IMR-90 (cell line): ENCODE measurements at regions not wholly inside any gene's neighbourhood (a gene's known extent, or its start where the extent isn't known, plus 50 kb on each side); places are given as distances from the start of the nearest gene placed in this dataset.
"Not testable (repeated sequence)": the region's sequence is repeated elsewhere in the genome, so short reads cannot be mapped to it uniquely, and the experiment has no call there.

Experiments used
- ATAC-seq: fragments of 200-7000 bp; cut with Tn5 transposase; 2 replicates; pipeline ENCODE4 v1.9.1; 2020; ENCODE audit warnings: low read depth, mild to moderate bottlenecking, moderate library complexity
- BruUV-seq: library from RNA; stranded (reverse); fragments of 400-500 nt; replicated peaks from 2 replicates; lab custom pipeline; 2021; lab: Mats Ljungman, UMichigan
- CTCF ChIA-PET: fragments of 300-600 bp; formaldehyde crosslinking; extraction: SDS; loops from one replicate; lab custom pipeline; 2021; ENCODE audit warnings: antibody characterized with exemption; lab: Yijun Ruan, JAX
- POLR2A ChIA-PET: fragments of 300-600 bp; sonication (Branson Sonifier 250); formaldehyde crosslinking; loops from one replicate; lab custom pipeline; 2022; ENCODE audit warnings: antibody characterized with exemption; ENCODE audit not compliant: unreplicated experiment; lab: Charles Lee
- DNase-seq: peaks from one replicate; pipeline ENCODE4 v3.0.0; 2013
- H2AFZ ChIP-seq: replicated peaks from 2 replicates; pipeline ENCODE3; 2013; ENCODE audit warnings: low read length, mild to moderate bottlenecking; ENCODE audit not compliant: poor library complexity
- H2AK5ac ChIP-seq: 2 replicates; pipeline ENCODE4 v1.6.1; 2013; ENCODE audit warnings: low read depth, low read length, inconsistent platforms
- H2AK9ac ChIP-seq: replicated peaks from 2 replicates; pipeline ENCODE3; 2013; ENCODE audit warnings: mild to moderate bottlenecking, low read depth, low read length, moderate library complexity; ENCODE audit not compliant: poor library complexity
- H2BK120ac ChIP-seq: 2 replicates; pipeline ENCODE4 v1.6.1; 2013; ENCODE audit warnings: low read depth, low read length, inconsistent platforms
- H2BK15ac ChIP-seq: 3 replicates; pipeline ENCODE4 v1.6.1; 2013; ENCODE audit warnings: low read depth, low read length, inconsistent platforms
- H2BK20ac ChIP-seq: 2 replicates; pipeline ENCODE4 v1.6.1; 2013; ENCODE audit warnings: low read depth, mild to moderate bottlenecking, inconsistent platforms, low read length, moderate library complexity
- H2BK5ac ChIP-seq: 2 replicates; pipeline ENCODE4 v1.6.1; 2013; ENCODE audit warnings: mild to moderate bottlenecking, low read depth, low read length, inconsistent platforms; ENCODE audit not compliant: poor library complexity, severe bottlenecking
- H3K14ac ChIP-seq: replicated peaks from 2 replicates; pipeline ENCODE4 v1.6.1; 2013; ENCODE audit warnings: low read depth, low read length, inconsistent platforms
- H3K18ac ChIP-seq: 2 replicates; pipeline ENCODE4 v1.6.1; 2013; ENCODE audit warnings: low read depth, low read length, control low read depth
- H3K23ac ChIP-seq: 2 replicates; pipeline ENCODE4 v1.6.1; 2013; ENCODE audit warnings: low read depth, low read length, inconsistent platforms
- H3K27ac ChIP-seq: 2 replicates; pipeline ENCODE4 v1.5.1; 2013; ENCODE audit warnings: mild to moderate bottlenecking, control low read depth, low read length; ENCODE audit not compliant: insufficient read depth
- H3K27me3 ChIP-seq: 2 replicates; pipeline ENCODE4 v1.6.1; 2013; ENCODE audit warnings: low read length; ENCODE audit not compliant: control insufficient read depth, insufficient read depth
- H3K36me3 ChIP-seq: 2 replicates; pipeline ENCODE4 v1.6.1; 2013; ENCODE audit warnings: low read length, mixed read lengths; ENCODE audit not compliant: control insufficient read depth, insufficient read depth
- H3K4ac ChIP-seq: 2 replicates; pipeline ENCODE4 v1.6.1; 2013; ENCODE audit warnings: low read depth, low read length, inconsistent platforms
- H3K4me1 ChIP-seq: 2 replicates; pipeline ENCODE4 v1.6.1; 2013; ENCODE audit warnings: low read length, mixed read lengths; ENCODE audit not compliant: control insufficient read depth, insufficient read depth
- H3K4me2 ChIP-seq: 2 replicates; pipeline ENCODE4 v1.6.1; 2013; ENCODE audit warnings: low read depth, mild to moderate bottlenecking, control low read depth, low read length, moderate library complexity
- H3K4me3 ChIP-seq: 2 replicates; pipeline ENCODE4 v1.5.1; 2013; ENCODE audit warnings: low read depth, mild to moderate bottlenecking, control low read depth, low read length, moderate library complexity; ENCODE audit not compliant: insufficient read depth
- H3K56ac ChIP-seq: 2 replicates; pipeline ENCODE4 v1.6.1; 2013; ENCODE audit warnings: low read length, inconsistent platforms; ENCODE audit not compliant: insufficient read depth; ENCODE audit errors: extremely low read depth
- H3K79me1 ChIP-seq, 2 experiments: 2 replicates each; pipeline ENCODE4 v1.6.1; 2013; ENCODE audit warnings: low read length in 2 of 2, inconsistent platforms in 1 of 2, low read depth in 1 of 2
- H3K9ac ChIP-seq: 2 replicates; pipeline ENCODE4 v1.6.1; 2013; ENCODE audit warnings: low read depth, low read length, control low read depth
- H3K9me1 ChIP-seq: 2 replicates; pipeline ENCODE4 v1.6.1; 2013; ENCODE audit warnings: low read length, inconsistent platforms; ENCODE audit not compliant: insufficient read depth
- H3K9me3 ChIP-seq: 2 replicates; pipeline ENCODE4 v1.6.1; 2013; ENCODE audit warnings: low read length; ENCODE audit not compliant: control insufficient read depth, insufficient read depth
- H4K20me1 ChIP-seq: 2 replicates; pipeline ENCODE4 v1.6.1; 2013; ENCODE audit warnings: low read length, inconsistent platforms; ENCODE audit not compliant: insufficient read depth
- H4K5ac ChIP-seq: 2 replicates; pipeline ENCODE4 v1.6.1; 2013; ENCODE audit warnings: mild to moderate bottlenecking, low read depth, low read length, control low read depth
- H4K8ac ChIP-seq, 2 experiments: 2 replicates each; pipeline ENCODE4 v1.6.1; 2013; ENCODE audit warnings: low read depth in 2 of 2, low read length in 2 of 2, control low read depth in 1 of 2, inconsistent platforms in 1 of 2
- H4K91ac ChIP-seq: 2 replicates; pipeline ENCODE4 v1.6.1; 2013; ENCODE audit warnings: low read depth, low read length, inconsistent platforms; ENCODE audit not compliant: insufficient read depth
- whole genome bisulfite sequencing, 2 experiments: methylation state at CpG; one replicate each; pipeline versions ENCODE4 v1.1.5 to v1.1.7; 2013; ENCODE audit warnings: missing lambda C conversion rate in 2 of 2; ENCODE audit not compliant: insufficient read length in 1 of 2; ENCODE audit errors: extremely low coverage in 2 of 2; 5-methylcytosine and 5-hydroxymethylcytosine counted together
- dilution Hi-C: fragments of 300-500 bp; cut with HindIII; formaldehyde crosslinking; loops from one replicate; pipeline ENCODE4 v1.14.3; 2018; ENCODE audit warnings: low sequenced_read_pairs; ENCODE audit not compliant: unreplicated experiment
- in situ Hi-C: fragments of 300-500 bp; cut with MboI; formaldehyde crosslinking; loops from 3 replicates; pipeline ENCODE4 v1.14.3; 2019; ENCODE audit warnings: low sequenced_read_pairs, inconsistent platforms, mixed read lengths
- intact Hi-C: fragments of 100-400 bp; cut with micrococcal nuclease; formaldehyde crosslinking; loops from 2 replicates; pipeline ENCODE4 v1.10.0; 2022

- H3K4ac ChIP-seq, CTCF ChIA-PET, H4K5ac ChIP-seq, H3K27ac ChIP-seq, H3K27me3 ChIP-seq, dilution Hi-C loops, H3K14ac ChIP-seq, intact Hi-C loops, H3K23ac ChIP-seq, H3K56ac ChIP-seq, H4K8ac ChIP-seq, H3K9me3 ChIP-seq, H3K18ac ChIP-seq, H2AFZ ChIP-seq, H3K9ac ChIP-seq, POLR2A ChIA-PET, H2AK9ac ChIP-seq, H3K4me2 ChIP-seq, BruUV-seq, H3K36me3 ChIP-seq, H2BK20ac ChIP-seq, H3K4me3 ChIP-seq, H3K9me1 ChIP-seq, H4K20me1 ChIP-seq, H3K79me1 ChIP-seq, H4K91ac ChIP-seq, in situ Hi-C loops, H2BK120ac ChIP-seq, H2BK15ac ChIP-seq, H2BK5ac ChIP-seq, H2AK5ac ChIP-seq, DNase-seq, H3K4me1 ChIP-seq: not testable (repeated sequence)
- no CpG with 5 or more reads among the region's 6 CpGs for WGBS, 2 experiments
- ATAC-seq: peak; percentile 53; the same call in 1 of the 2 replicates
These were observed 314.3 kb upstream of the ZNF337 start for GRCh38 chr20:26010942-26011276.

DNA sequence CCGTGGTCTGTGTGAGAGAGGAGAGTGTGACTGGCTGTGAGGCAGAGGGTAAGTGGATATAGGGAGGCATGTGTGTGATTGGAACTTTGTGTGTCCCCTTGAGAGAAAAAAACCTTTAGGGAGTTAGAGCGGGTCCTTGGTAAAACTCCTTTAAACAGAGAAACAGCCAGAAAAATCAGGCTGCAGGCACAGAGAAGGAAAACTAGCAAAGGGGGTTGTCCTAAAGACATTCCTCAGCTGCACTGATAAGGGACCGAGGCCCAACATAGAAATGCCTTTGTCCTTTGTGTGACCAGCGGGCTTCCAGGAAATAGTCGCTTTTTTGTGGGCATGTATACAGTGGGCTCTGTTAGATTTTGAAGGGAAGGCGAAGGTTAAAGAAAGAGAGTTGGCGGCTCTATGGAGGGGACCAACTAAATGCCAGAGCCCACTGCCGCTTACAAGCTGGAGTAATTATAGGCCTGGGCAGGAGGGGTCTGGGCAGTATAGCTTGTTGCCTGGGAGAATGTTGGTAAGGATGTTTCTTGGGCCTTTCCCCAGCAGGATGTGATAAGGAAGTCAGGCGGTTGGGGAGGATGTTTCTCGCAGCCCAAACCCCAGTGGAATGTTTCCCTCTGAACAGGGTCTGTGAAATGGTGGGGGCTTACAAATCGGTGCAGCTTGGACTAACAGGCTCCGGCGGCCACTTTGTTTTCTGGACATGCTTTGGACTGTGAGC, 313.7 kb upstream of the ZNF337 start:
- Histone ChIP-seq H3K23ac (peak overlapping the region; percentile 18), H2BK5ac (peak overlapping the region; percentile 61), H3K4me3 (peak overlapping the region; percentile 83), H2AFZ (peak overlapping the region; percentile 85), H3K14ac (peak overlapping the region; percentile 85), H2BK120ac (peak overlapping the region; percentile 18; the same call in 1 of the 2 replicates), H3K18ac (peak overlapping the region; percentile 66), H4K91ac (peak overlapping the region; percentile 90), H4K8ac (peak overlapping the region; percentile 85 to 88), H2AK5ac (peak overlapping the region; percentile 82; the same call in 1 of the 2 replicates), H2BK15ac (0 out of 3 replicates have a peak overlapping the region, but pooled peaks have one; percentile 42), H3K4ac (peak overlapping the region; percentile 81), H3K9ac (peak overlapping the region; percentile 97), H3K27ac (peak overlapping the region; percentile 93), H3K4me2 (peak overlapping the region; percentile 94), H3K56ac (peak overlapping the region; percentile 59), H4K5ac (peak overlapping the region; percentile 80)
- in situ Hi-C loops, H3K36me3 ChIP-seq, H3K9me1 ChIP-seq, dilution Hi-C loops, H3K9me3 ChIP-seq, H4K20me1 ChIP-seq, BruUV-seq, H3K79me1 ChIP-seq, intact Hi-C loops, POLR2A ChIA-PET, CTCF ChIA-PET, ATAC-seq, H3K27me3 ChIP-seq, H2BK20ac ChIP-seq, H3K4me1 ChIP-seq, H2AK9ac ChIP-seq: not testable (repeated sequence)
- peak; percentile 30 for DNase-seq
- WGBS, 2 experiments: 0% methylated on average over 1 of the region's 13 CpGs; no CpG with 5 or more reads in 1 of the 2 experiments
